ENCODE measurements at regions not wholly inside any gene's neighbourhood (a gene's known extent, or its start where the extent isn't known, plus 50 kb on each side); places are given as distances from the start of the nearest gene placed in this dataset.

- no peak for TF ChIP-seq CTCF (conservative IDR thresholded peaks at IDR 0.05; ENCODE audit: low read length)
- TF ChIP-seq EZH2phosphoT487 (IDR thresholded peaks at IDR 0.05; ENCODE audit: borderline replicate concordance, low read depth, low read length): no peak
These were observed 577.8 kb upstream of the SLITRK5 start for GRCh38 chr13:87093399-87093798.
